CD1c-positive myeloid dendritic cell (primary cell): ENCODE measurements at regions not wholly inside any gene's neighbourhood (a gene's known extent, or its start where the extent isn't known, plus 50 kb on each side); places are given as distances from the start of the nearest gene placed in this dataset.
"Not testable (repeated sequence)": the region's sequence is repeated elsewhere in the genome, so short reads cannot be mapped to it uniquely, and the experiment has no call there.

Experiments
- DNase-seq: peaks from one replicate; pipeline ENCODE4 v3.0.0-alpha.2; 2016; ENCODE audit errors: extremely low spot score

DNA sequence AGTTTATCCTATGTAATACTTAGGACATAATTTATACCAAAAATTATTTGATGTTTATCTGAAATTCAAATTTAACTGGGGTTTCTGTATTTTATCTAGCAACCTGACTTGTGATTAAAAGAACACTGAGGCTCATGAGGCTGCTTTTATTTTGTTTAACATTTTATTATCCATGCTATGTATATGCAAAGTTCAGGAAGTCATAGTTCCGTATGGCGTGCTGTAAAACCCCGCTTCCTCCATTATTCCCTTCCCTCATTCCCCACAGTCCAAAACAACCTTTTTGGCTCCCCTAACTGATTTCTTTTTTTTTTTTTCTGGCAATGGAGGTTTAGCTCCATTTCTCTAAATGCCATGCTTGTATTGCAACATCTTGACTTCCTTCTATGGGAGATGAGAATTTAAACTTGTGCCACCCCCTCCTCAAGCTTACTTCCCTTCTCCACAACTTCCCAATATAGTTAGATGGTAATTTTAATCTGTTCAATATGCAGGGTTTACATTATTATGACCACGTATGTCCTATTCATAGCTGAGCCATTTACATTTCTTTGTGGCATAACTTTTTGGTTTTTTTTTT, 138.0 kb upstream of the DNAH14 start:
- peak; percentile 72 for DNase-seq

DNA sequence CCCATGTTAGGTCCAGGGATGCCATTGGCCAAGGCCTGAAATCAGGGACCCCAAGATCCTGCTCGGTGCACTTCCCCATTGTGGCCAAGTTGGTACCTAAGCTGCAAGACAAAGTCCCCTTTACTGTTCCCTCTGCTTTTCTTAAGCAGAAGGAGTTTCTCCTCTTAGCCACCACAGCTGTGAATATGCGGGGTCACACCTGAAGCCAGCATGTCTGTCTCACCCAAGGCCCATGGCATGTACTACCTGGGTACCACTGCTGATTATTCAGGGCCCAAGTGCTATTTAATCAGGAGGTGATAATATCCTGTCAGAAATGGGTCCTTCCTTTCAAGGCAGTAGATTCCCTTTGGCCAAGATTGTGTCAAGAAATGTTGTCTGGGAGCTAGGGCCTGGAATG, 133.9 kb upstream of the DNAH14 start:
- DNase-seq: no peak

DNA sequence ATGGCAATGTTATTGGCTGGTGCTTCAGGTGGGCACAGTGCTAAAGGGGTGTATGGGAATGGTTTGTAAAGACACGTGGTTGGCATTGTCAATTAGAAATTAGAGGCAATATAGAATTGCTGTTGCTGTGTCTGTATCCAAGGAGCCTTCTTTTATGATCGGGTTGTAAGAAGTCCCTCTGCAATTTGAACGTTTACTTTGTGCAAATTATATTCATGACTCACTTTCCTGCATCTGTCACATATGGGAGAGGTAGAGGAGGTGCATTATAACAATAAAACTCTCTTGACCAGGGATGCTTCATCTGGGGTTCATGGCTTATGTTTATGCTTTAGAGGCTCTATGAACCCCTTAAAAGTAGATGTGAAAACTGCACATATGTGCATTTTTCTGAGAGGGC, 130.4 kb upstream of the DNAH14 start:
- no peak for DNase-seq

- no peak for DNase-seq
These were observed 128.9 kb upstream of the DNAH14 start for GRCh38 chr1:224800486-224801119.

- no peak for DNase-seq
These were observed 127.5 kb upstream of the DNAH14 start for GRCh38 chr1:224801844-224802490.

GRCh38 chr1:224802617-224803016, 126.9 kb upstream of the DNAH14 start:
- no peak for DNase-seq

GRCh38 chr1:224804220-224804619, 125.3 kb upstream of the DNAH14 start:
- no peak for DNase-seq

DNA sequence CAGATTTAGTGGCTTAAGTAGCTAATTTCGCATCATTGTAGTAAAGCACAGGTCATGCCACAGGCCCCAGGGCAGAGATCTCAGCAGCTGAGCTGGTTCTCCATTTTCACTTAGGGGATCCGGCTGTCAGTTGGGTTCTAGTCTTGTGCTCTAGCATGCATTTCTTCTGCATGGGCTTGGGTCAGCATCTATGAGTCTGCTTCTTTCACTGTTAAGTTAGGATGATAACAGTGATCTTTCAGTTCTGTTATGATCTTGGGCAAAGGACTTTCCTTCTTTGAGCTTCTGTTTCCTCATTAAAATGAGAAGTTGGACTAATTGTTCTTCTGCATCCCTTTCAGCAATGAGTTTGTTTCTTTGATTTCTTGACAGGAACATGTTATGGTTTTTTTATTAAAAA, 123.6 kb upstream of the DNAH14 start:
- DNase-seq: peak; percentile 42

GRCh38 chr1:224809137-224809536, 120.3 kb upstream of the DNAH14 start:
- DNase-seq: no peak

DNA sequence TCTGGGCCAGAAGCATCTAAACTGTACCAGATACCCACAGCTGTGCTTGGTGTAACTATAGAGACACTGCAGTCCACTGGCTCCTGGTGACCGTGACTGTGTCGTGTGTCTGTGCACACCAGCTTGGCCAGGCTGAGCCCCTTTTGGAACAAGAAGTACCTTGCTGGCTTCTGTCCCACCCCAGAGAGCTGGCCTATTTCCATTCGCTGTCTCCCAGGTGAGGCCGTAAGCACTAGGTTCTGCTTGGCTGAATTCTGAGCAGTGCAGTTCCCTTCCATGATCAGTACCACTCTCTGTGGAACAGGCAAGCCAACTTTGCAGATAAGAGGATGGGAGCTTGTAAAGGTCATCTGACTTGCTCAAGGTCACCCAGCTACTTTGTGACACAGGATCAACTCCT, 119.9 kb upstream of the DNAH14 start:
- DNase-seq: no peak

DNA sequence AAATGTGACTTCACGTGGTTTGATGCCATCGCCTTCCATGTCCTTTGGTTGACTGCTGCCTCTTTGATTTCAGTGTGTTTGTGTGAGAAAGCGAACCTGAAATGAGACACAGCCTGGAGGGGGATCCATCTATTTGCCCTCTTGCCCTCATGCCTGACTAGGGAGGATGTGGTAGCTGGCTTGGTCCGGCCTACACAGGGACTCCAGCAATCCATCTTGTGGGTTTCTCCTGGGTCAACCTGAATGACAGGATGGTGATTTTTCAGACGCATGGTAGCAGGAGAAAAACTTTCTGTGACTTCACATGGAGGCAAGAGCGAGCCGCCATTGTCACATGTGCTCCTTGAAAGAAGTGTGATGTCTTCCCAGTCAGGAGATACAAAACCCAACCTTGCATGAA, 117.9 kb upstream of the DNAH14 start:
- DNase-seq: no peak

DNA sequence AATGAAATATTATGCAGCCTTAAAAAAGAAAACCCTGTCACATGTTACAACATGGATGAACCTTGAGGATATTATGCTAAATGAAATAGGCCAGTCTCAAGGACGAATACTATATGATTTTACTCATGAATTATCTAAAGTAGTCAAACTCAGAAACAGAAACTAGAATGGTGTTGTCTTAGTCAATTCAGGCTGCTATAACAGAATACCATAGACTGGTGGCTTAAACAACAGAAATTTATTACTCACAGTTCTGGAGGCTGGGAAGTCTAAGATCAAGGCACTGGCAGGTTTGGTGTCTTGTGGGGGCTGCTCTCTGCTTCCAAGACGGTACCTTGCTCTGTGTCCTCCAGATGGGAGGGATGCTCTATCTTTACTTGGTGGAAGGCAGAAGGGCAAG, 113.8 kb upstream of the DNAH14 start:
- DNase-seq: no peak

DNA sequence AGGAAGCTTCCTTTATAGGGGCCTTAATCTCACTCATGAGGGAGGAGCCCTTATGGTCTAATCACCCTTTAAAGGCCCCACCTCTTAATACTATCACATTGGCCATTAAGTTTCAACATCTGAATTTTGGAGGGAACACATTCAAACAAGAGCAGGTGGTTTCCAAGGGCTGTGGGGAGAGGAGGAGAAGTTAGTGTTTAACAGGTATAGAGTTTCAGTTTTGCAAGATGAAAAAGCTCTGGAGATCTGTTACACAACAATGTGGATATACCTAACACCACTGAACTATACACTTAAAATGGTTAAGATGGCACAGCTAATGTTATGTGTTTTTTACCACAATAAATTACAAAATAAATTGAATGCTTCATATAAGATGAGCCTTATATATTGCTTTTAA, 113.4 kb upstream of the DNAH14 start:
- DNase-seq: no peak

GRCh38 chr1:224817382-224817781, 112.1 kb upstream of the DNAH14 start:
- DNase-seq: no peak

GRCh38 chr1:224819861-224820260, 109.6 kb upstream of the DNAH14 start:
- DNase-seq: no peak

- no peak for DNase-seq
These were observed 109.1 kb upstream of the DNAH14 start for GRCh38 chr1:224820341-224820740.

DNA sequence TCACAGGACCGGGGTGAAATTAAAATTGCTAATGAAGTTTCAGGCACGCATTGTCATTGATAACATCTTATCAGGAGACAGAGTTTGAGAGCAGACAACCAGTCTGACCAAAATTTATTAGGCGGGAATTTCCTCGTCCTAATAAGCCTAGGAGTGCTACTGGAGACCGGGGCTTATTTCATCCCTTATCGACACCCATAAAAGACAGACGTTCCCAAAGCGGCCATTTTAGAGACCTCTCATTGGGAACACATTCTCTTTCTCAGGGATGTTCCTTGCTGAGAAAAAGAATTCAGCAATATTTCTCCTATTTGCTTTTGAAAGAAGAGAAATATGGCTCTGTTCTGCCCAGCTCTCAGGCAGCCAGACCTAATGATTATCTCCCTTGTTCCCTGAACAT, 107.7 kb upstream of the DNAH14 start:
- DNase-seq: not testable (repeated sequence)

DNA sequence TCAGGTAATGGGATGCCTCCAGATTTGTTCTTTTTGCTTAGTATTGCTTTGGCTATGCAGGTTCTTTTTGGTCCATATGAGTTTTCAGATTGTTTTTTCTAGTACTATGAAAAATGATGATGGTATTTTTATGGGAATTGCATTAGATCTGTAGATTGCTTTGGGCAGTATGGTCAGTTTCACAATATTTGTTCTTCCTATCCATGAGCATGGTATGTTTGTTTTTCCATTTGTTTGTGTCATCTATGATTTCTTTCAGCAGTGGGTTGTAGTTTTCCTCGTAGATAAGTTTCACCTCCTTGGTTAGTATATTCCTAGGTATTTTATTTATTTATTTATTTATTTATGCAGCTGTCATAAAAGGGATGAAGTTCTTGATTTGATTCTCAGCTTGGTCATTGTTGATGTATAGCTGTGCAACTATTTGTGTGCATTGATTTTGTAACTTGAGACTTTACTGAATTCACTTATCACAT, 103.9 kb upstream of the DNAH14 start:
- DNase-seq: no peak

- DNase-seq: no peak
These were observed 100.8 kb upstream of the DNAH14 start for GRCh38 chr1:224828691-224829090.

DNA sequence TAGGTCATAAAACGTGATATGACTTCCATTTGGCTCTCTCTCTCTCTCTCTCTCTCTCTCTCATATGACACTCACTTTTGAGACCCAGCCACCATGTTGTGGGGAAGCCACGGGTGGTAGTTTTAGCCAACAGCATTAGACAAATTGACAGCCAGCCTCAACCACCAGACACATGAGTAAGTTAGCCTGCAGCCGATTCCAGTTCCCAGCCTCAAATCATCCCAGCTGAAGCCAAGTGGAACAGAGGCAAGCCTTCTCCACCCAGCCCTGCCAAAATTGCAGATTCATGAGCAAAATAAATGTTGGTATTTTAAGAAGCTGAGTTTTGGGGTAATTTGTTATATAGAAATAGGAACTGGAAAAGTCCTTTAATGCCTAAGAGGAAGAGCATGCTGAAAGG, 98.0 kb upstream of the DNAH14 start:
- no peak for DNase-seq

- DNase-seq: not testable (repeated sequence)
These were observed 89.7 kb upstream of the DNAH14 start for GRCh38 chr1:224839648-224840300.

- DNase-seq: not testable (repeated sequence)
These were observed 87.7 kb upstream of the DNAH14 start for GRCh38 chr1:224841803-224842202.
